Skeletal muscle satellite cell (primary cell): ENCODE measurements at regions not wholly inside any gene's neighbourhood (a gene's known extent, or its start where the extent isn't known, plus 50 kb on each side); places are given as distances from the start of the nearest gene placed in this dataset.

ENCODE experiments used
- H3K27me3 ChIP-seq: 2 replicates; pipeline ENCODE4 v1.7.0; 2013; ENCODE audit warnings: low read length; ENCODE audit not compliant: control insufficient read depth, insufficient read depth
- H3K36me3 ChIP-seq: 2 replicates; pipeline ENCODE4 v1.7.0; 2013; ENCODE audit warnings: mild to moderate bottlenecking, control low read depth, low read length; ENCODE audit not compliant: insufficient read depth
- H3K4me1 ChIP-seq: 2 replicates; pipeline ENCODE4 v1.7.0; 2013; ENCODE audit warnings: low read length; ENCODE audit not compliant: control insufficient read depth, insufficient read depth
- H3K4me2 ChIP-seq: 2 replicates; pipeline ENCODE4 v1.7.0; 2013; ENCODE audit warnings: mild to moderate bottlenecking, low read length
- H3K4me3 ChIP-seq: 2 replicates; pipeline ENCODE4 v1.7.0; 2013; ENCODE audit warnings: low read length
- H3K9ac ChIP-seq: 2 replicates; pipeline ENCODE4 v1.7.0; 2013; ENCODE audit warnings: mild to moderate bottlenecking, low read depth, low read length, moderate library complexity
- H3K9me3 ChIP-seq: replicated peaks from 2 replicates; pipeline ENCODE4 v1.7.0; 2013; ENCODE audit warnings: mild to moderate bottlenecking, control low read depth, low read length

DNA sequence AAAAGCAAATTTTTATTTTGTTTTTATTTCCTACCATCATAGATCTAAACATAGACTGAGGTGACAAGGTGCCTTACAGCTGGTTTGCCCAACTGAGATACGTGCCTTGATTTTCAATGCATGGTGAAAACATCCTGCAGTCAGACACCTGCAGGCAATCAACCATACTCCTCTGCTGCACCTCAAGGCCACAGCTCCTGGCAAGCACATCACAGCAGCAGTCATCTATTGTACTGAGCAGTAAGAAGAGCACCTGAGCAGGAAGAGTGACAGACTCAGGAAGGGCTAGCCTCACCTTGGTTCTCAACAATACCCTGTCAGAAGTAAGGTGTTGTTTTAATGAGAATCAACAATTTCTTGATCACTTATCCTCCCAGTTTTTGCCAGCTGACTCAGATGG is 1206.8 kb upstream of the NRXN1 start:
- no peak overlapping the region for H3K9ac ChIP-seq
- no peaks in the 10 kb centered on the region for H3K27me3 ChIP-seq
- no peak overlapping the region for H3K4me3 ChIP-seq
- H3K4me1 ChIP-seq, result no peaks in the 10 kb centered on the region
- H3K4me2 ChIP-seq, result no peak overlapping the region
- no peaks in the 10 kb centered on the region for H3K9me3 ChIP-seq
- H3K36me3 ChIP-seq, result no peaks in the 10 kb centered on the region

DNA sequence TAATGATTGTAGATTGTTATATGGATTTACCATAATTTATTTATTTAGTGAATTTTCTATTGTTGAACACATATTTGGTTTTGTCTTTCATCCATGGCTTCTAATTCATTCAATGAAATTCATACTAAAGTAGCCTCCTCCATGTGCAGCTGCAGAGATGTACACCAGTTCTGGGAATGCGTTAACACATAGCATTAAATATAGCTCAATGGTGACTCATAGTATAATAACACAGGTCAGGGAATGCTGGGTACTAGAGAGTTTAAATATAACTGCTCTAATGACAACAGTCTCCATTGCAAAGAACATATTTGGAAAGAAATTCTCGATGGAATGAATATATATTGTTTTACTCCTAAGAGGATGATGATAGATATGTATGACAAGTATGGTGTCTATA is 1190.2 kb upstream of the NRXN1 start:
- Histone ChIP-seq H3K9me3 (no peaks in the 10 kb centered on the region), H3K9ac (no peak overlapping the region), H3K4me3 (no peak overlapping the region), H3K27me3 (no peaks in the 10 kb centered on the region), H3K36me3 (no peaks in the 10 kb centered on the region), H3K4me1 (no peaks in the 10 kb centered on the region), H3K4me2 (no peak overlapping the region)

GRCh38 chr2:52220393-52220792 is 1188.5 kb upstream of the NRXN1 start:
- no peak overlapping the region for H3K4me3 ChIP-seq
- no peaks in the 10 kb centered on the region for H3K9me3 ChIP-seq
- H3K36me3 ChIP-seq, result no peaks in the 10 kb centered on the region
- no peak overlapping the region for H3K4me2 ChIP-seq
- no peaks in the 10 kb centered on the region for H3K4me1 ChIP-seq
- H3K27me3 ChIP-seq, result no peaks in the 10 kb centered on the region
- H3K9ac ChIP-seq, result no peak overlapping the region

GRCh38 chr2:52210611-52211010 is 1178.7 kb upstream of the NRXN1 start:
- no peaks in the 10 kb centered on the region for H3K27me3 ChIP-seq

GRCh38 chr2:52210161-52210560 is 1178.2 kb upstream of the NRXN1 start:
- Histone ChIP-seq H3K27me3 (no peaks in the 10 kb centered on the region), H3K9me3 (no peaks in the 10 kb centered on the region), H3K4me1 (no peaks in the 10 kb centered on the region), H3K36me3 (no peaks in the 10 kb centered on the region), H3K4me3 (no peak overlapping the region), H3K4me2 (no peak overlapping the region), H3K9ac (no peak overlapping the region)

More at GRCh38 chr2:52210611-52211010, 1178.7 kb upstream of the NRXN1 start:
- no peak overlapping the region for H3K9ac ChIP-seq
- H3K4me2 ChIP-seq, result no peak overlapping the region
- H3K9me3 ChIP-seq, result no peaks in the 10 kb centered on the region
- H3K4me1 ChIP-seq, result no peaks in the 10 kb centered on the region
- no peaks in the 10 kb centered on the region for H3K36me3 ChIP-seq
- no peak overlapping the region for H3K4me3 ChIP-seq

- Histone ChIP-seq H3K36me3 (no peaks in the 10 kb centered on the region), H3K4me1 (no peaks in the 10 kb centered on the region), H3K27me3 (no peaks in the 10 kb centered on the region), H3K9ac (no peak overlapping the region), H3K4me2 (no peak overlapping the region), H3K9me3 (no peaks in the 10 kb centered on the region), H3K4me3 (no peak overlapping the region)
These were observed 1162.4 kb upstream of the NRXN1 start for GRCh38 chr2:52194342-52194741.

GRCh38 chr2:52193804-52194203 is 1161.9 kb upstream of the NRXN1 start:
- no peaks in the 10 kb centered on the region for H3K9me3 ChIP-seq
- H3K36me3 ChIP-seq, result no peaks in the 10 kb centered on the region
- no peaks in the 10 kb centered on the region for H3K27me3 ChIP-seq
- H3K4me2 ChIP-seq, result no peak overlapping the region
- no peak overlapping the region for H3K4me3 ChIP-seq
- H3K4me1 ChIP-seq, result no peaks in the 10 kb centered on the region
- H3K9ac ChIP-seq, result no peak overlapping the region

DNA sequence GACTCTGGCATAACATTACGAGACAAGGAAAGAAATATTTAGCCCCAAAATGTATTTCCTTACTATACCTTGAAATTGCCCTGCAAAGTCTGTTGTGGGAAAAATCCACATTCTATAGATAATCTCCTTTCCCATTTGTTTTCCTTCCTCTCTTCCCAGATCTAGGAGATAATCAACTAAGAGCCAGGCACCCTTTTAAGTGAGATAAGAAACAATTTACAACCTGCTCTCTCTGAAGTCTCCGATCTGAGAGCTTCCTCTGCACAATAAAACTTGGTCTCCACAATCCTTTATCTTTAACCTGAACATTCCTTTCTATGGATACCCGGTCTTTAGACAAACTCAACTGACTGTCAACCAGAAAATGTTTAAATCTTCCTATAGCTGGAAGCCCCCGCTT is 1160.7 kb upstream of the NRXN1 start:
- H3K27me3 ChIP-seq, result no peaks in the 10 kb centered on the region
- no peaks in the 10 kb centered on the region for H3K9me3 ChIP-seq
- no peaks in the 10 kb centered on the region for H3K4me1 ChIP-seq
- no peaks in the 10 kb centered on the region for H3K36me3 ChIP-seq
- no peak overlapping the region for H3K4me2 ChIP-seq
- H3K9ac ChIP-seq, result no peak overlapping the region
- no peak overlapping the region for H3K4me3 ChIP-seq

GRCh38 chr2:52181080-52181479 is 1149.1 kb upstream of the NRXN1 start:
- Histone ChIP-seq H3K4me3 (no peak overlapping the region), H3K4me1 (no peaks in the 10 kb centered on the region), H3K9ac (no peak overlapping the region), H3K4me2 (no peak overlapping the region), H3K27me3 (no peaks in the 10 kb centered on the region), H3K9me3 (no peaks in the 10 kb centered on the region), H3K36me3 (no peaks in the 10 kb centered on the region)

- Histone ChIP-seq H3K4me1 (no peaks in the 10 kb centered on the region), H3K27me3 (no peaks in the 10 kb centered on the region), H3K9ac (no peak overlapping the region), H3K9me3 (no peaks in the 10 kb centered on the region), H3K36me3 (no peaks in the 10 kb centered on the region), H3K4me2 (no peak overlapping the region), H3K4me3 (no peak overlapping the region)
These were observed 1146.9 kb upstream of the NRXN1 start for GRCh38 chr2:52178845-52179244.

GRCh38 chr2:52145005-52145404 is 1113.1 kb upstream of the NRXN1 start:
- no peaks in the 10 kb centered on the region for H3K4me1 ChIP-seq
- no peaks in the 10 kb centered on the region for H3K36me3 ChIP-seq
- H3K9ac ChIP-seq, result no peak overlapping the region
- H3K4me2 ChIP-seq, result no peak overlapping the region
- H3K9me3 ChIP-seq, result no peaks in the 10 kb centered on the region
- H3K4me3 ChIP-seq, result no peak overlapping the region
- H3K27me3 ChIP-seq, result no peaks in the 10 kb centered on the region

DNA sequence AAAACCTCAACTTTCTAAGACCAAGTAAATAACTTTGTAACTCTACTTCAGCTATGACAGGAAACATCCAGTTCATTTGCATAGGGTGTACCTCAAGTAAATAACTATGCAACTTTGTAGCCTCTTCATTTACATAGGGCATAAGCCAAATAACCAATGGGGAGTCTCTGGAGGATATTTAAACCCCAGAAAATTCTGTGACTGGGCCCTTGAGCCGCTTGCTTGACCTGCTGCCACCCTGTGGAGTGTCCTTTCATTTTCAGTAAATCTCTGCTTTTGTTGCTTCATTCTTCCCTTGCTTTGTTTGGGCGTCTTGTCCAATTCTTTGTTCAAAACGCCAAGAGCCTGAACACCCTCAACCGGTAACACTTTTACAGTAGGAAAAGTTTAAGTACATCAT is 1112.7 kb upstream of the NRXN1 start:
- Histone ChIP-seq H3K36me3 (no peaks in the 10 kb centered on the region), H3K27me3 (no peaks in the 10 kb centered on the region), H3K4me1 (no peaks in the 10 kb centered on the region), H3K9me3 (no peaks in the 10 kb centered on the region), H3K9ac (no peak overlapping the region), H3K4me3 (no peak overlapping the region), H3K4me2 (no peak overlapping the region)
